HUDEP-2 (cell line): ENCODE measurements at regions not wholly inside any gene's neighbourhood (a gene's known extent, or its start where the extent isn't known, plus 50 kb on each side); places are given as distances from the start of the nearest gene placed in this dataset.

ENCODE experiments used
- DNase-seq, 76 experiments: peaks; one replicate each; lab custom pipeline; 2025; ENCODE audit not compliant: unreplicated experiment in 76 of 76; lab: John Stamatoyannopoulos, UW

DNA sequence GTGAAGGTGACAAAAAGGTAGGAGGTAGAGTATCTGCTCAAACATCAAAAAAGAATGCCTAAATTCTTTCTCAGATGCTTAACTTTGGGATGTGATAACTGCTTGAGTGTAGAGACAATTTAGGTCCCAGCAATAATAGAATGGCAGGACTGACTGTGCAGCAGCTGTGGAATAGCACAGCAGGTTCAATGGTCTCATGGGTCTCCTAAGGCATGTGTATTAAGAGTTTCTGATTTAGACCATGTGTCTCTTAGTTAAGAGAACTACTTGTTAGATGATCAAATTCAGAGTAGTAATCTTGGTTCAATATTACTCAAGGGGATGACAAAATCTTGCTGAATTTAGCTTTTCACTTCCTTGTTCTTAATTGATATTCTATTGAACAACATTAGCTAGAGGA lies 72.0 kb downstream of the ALX1 start:
- DNase-seq = no peak

GRCh38 chr12:85356596-85357385 lies 76.8 kb downstream of the ALX1 start:
- DNase-seq = no peak

- no peak for DNase-seq
Observed at GRCh38 chr12:85357609-85358008, 77.6 kb downstream of the ALX1 start.

DNA sequence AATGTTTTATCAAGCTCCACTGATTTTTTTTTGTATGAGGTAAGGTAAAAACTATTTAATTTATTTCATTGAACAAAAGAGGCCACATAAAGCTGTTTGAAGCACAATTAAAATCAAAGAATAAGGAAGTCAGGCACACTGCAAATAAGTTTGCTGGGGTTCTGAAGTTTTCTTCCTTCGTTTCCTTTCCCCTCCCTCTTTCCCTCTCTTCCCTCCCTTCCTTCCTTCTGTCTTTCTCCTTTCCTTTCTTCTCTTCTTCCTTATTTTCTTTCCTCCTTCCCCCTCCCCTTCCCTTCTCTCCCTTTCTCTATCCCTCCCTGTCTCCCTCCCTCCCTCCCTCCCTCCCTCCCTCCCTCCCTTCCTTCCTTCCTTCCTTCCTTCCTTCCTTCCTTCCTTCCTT lies 78.7 kb downstream of the ALX1 start:
- DNase-seq = no peak

- no peak for DNase-seq
Observed at GRCh38 chr12:85363382-85364190, 83.6 kb downstream of the ALX1 start.

DNA sequence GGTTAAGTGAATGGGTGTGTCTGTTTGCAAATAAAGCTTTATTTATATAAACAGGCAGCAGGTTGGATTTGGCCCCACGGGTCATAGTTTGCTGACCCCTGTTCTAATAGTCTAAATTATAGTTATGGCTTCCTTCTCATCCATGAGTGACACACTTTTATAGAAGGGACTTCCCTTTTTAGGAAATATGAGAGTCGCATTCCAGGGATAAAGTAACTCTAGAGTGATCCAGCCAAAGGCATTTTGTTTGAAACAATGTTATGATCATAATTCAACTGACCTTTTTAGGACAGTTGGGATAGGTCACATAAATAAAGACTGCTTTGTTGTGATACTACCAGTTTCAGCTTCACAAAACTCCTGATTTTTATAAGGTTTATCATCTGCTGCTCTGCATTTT lies 87.9 kb downstream of the ALX1 start:
- no peak for DNase-seq

GRCh38 chr12:85369365-85370154 lies 89.5 kb downstream of the ALX1 start:
- no peak for DNase-seq

GRCh38 chr12:85373045-85373444 lies 93.0 kb downstream of the ALX1 start:
- no peak for DNase-seq

- no peak for DNase-seq
Observed at GRCh38 chr12:85374981-85375380, 95.0 kb downstream of the ALX1 start.

GRCh38 chr12:85385406-85385805 lies 105.4 kb downstream of the ALX1 start:
- no peak for DNase-seq

- DNase-seq = no peak
Observed at GRCh38 chr12:85390266-85390665, 110.2 kb downstream of the ALX1 start.

DNA sequence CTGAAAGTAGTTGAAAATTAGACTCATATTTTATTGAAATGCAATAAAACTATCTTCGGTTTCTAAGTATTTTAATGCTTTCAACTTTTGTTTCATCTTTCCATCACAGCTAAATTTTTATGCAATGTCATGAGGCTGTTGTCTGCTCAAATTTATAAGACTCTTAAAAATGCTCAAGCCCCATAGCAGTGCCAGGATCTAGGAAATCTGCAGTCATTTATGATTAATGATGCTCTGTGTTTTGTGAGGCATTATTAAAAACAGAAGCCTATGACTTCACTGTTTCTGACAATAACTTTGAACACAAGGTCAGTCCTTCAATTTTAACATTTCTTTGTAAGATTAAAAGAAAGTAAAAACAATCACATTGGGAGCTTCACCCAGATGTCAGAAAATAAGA lies 112.5 kb downstream of the ALX1 start:
- DNase-seq = no peak

GRCh38 chr12:85393606-85394005 lies 113.6 kb downstream of the ALX1 start:
- no peak for DNase-seq

DNA sequence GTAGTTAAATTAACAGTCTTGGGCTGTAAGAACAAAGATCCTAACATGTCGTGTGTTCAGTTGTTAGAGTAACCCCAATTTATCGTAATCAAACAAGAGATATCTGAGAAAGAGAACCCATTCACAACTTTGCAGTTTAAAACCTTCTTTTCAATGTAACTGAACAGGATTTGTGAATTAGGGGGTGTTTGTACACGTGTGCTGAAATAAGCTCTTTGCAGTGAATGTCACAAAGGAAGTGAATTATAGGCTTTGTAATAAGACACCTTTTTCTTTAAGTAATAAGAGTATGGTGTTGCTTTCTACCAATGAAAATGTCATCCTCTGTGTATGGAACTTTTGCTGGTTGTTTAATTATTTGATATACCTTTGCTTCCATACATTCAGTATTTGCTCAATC lies 114.0 kb downstream of the ALX1 start:
- DNase-seq = no peak

DNA sequence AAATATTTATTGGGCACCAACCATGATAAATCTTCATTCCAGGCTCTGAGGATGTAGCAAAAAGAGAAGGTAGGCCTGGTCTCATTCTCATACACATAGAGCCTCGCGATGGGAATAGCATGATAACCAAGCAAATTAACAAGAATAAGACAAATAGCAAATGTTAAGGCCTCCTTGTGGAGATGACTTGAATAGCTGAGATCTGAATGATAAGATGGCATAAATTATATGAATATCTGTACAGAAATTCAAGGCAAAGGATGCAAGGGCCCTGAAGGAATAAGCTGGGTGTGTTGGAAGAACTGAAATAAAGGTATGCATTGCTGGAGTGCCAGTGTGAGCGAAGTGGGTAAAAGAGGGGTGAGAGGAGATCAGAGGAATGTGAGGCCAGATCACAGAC lies 114.8 kb downstream of the ALX1 start:
- no peak for DNase-seq

DNA sequence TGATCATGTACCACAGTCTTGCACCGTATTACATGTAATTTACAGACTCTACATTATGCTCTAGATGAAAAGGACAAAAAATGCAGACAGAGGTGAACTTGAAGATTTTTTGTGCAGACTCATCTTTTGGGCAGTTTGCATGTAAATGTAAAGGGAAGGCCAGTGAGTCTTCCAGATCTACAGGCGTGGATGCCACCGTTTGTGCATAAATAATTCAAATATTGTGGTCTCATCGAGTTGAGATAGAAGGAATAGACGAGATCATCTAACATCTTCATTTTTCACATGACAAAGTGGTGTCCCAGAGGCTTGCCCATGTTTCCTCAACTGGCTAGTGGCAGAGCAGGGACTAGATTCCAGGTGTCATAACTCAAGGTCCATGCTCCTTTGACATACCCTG lies 125.2 kb downstream of the ALX1 start:
- no peak for DNase-seq

DNA sequence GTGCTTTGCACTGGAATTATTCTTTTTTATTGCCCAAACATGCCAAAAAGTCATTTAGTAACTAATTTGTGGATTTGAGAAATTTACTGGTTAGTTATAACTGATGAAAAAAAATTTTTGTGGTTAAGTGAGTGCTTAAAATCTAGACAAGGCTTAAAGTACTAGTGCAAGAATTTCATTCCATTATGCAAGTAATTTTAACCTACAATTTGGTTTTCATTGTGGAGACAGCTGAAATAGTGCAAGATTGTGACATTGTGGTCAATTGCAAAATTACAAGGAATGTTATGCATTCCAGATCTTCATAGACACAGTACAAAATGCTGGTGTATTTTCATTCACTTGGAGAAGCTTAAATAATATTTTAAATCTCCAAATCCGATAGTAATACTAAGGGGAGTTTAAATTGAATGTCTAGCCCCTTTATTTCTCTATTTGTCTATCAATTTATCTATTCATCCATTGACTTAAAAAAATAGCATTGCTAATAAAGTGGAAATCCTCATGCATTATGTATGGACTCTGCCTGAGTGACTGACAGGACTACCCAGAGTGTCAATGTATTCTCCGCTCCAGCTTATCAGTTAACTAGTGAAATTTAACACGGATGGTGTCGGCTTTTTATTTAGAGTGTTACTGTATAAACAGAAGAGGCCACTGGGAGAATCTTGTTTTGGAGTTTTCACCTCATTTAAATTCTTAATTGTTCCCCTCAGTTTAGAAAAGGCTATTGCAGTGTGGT lies 125.9 kb downstream of the ALX1 start:
- DNase-seq = no peak

GRCh38 chr12:85413266-85413665 lies 133.2 kb downstream of the ALX1 start:
- DNase-seq = no peak

- DNase-seq = no peak
Observed at GRCh38 chr12:85422762-85423161, 142.7 kb downstream of the ALX1 start.

GRCh38 chr12:85423947-85424346 lies 143.9 kb downstream of the ALX1 start:
- no peak for DNase-seq
